Retina (tissue), 1 donor: ENCODE measurements at regions not wholly inside any gene's neighbourhood (a gene's known extent, or its start where the extent isn't known, plus 50 kb on each side); places are given as distances from the start of the nearest gene placed in this dataset.

Experiments used
- DNase-seq: peaks from one replicate; pipeline ENCODE4 v3.0.0-alpha.2; 2016

GRCh38 chr13:110773480-110773879, 60.0 kb downstream of the ING1 start:
- no peak for DNase-seq

GRCh38 chr13:110774051-110774450, 60.6 kb downstream of the ING1 start:
- no peak for DNase-seq

- DNase-seq: no peak
These were observed 61.0 kb downstream of the ING1 start for GRCh38 chr13:110774490-110774889.

DNA sequence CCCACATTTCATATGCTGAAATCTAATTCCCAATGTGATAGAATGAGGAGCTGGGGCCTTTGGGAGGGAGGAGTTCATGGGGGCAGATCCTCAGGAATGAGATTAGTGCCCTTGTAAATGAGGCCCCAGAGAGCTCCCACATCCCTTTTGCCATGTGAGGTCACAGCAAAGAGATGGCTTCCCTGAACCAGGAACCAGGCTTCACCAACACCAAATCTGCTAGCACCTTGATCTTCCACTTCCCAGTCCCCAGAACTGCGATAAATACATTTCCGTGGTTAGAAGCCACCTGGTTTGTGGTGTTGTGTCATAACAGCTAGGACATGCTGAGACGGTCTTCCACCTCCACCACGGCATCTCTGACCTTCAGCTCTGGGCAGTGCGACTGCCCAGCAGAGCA, 62.1 kb downstream of the ING1 start:
- no peak for DNase-seq

DNA sequence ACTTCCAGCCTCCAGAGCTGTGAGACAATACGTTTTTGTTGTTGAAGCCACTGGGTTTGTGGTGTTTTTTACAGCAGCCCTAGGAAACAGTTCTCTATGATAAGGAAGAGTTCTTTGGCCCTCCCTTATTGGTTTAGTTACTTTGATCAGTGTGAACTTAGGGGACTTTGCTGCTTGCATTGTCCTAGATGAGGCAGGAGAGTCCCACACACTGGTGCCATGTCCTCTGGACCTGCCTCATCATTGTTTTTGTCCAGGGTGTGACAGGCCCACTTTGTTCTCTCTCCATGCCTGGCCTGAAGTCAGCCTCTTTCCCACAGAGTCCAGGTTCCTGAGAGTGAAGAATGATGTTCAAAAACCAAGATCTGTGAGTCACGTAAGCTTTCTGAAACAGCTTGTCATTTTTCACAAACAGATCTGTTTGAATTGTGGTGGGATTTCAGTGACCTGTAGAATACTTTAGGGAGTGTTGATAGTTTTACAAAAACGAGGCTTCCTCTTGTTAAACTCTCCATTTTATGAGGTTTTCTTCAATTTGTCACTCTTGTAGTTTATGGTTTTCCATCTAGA, 63.8 kb downstream of the ING1 start:
- DNase-seq: no peak

DNA sequence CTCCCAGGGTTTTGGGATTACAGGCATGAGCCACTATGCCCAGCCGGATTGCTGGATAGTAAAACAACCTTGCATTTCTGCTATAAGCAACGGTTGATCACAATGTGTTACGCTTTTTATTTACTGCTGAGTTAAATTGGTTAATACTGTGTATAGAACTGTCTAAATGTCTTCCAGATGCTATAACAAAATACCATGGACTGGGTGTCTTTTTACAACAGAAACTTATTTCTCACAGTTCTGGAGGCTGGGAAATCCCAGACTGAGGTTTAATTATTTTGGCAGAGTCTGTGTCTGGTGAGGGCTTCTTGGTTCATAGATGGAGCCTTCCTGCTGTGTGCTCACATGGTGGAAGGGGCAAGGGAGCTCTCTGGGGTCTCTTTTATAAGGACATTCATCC, 65.5 kb downstream of the ING1 start:
- no peak for DNase-seq

DNA sequence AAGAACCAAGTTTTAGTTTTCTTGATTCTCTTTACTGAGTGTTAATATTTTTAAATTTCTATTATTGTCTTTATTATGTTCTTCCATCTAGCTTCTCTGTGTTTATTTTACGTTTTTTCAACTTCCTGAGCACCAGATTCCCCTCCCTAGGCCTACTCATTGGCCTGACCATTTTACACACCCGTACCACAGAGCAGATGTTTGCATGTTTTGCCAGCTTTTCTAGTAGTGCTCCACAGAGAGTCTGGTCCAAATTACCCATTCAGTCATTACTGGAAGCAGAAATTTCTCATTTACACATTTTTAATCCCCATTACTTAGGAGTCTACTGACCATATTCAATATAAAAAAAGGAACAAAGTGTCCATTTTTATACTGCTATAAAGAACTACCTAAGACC, 66.9 kb downstream of the ING1 start:
- DNase-seq: no peak

GRCh38 chr13:110782185-110782584, 68.7 kb downstream of the ING1 start:
- DNase-seq: no peak

GRCh38 chr13:110784704-110785103, 71.2 kb downstream of the ING1 start:
- no peak for DNase-seq

GRCh38 chr13:110788778-110789177, 75.3 kb downstream of the ING1 start:
- no peak for DNase-seq

DNA sequence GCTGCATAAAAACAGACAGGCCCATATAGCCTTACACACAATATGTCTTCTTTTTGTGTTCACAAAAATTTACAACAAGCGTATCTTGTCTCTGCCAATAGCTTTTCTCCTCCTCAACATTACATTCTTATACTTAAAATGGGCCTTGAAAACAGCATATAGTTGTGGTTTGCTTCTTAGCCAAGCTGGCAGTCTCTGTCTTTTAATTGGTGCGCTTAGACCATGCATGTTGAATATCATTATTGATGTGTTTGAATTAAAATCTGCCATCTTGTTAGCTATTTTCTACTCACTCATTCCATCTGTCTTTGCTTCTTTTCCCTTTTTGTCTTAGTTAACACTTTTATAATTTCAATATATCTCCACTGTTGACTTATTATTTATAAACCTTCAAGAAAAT, 76.4 kb downstream of the ING1 start:
- no peak for DNase-seq

GRCh38 chr13:110790371-110790770, 76.9 kb downstream of the ING1 start:
- no peak for DNase-seq

GRCh38 chr13:110794209-110794608, 80.7 kb downstream of the ING1 start:
- DNase-seq: no peak

DNA sequence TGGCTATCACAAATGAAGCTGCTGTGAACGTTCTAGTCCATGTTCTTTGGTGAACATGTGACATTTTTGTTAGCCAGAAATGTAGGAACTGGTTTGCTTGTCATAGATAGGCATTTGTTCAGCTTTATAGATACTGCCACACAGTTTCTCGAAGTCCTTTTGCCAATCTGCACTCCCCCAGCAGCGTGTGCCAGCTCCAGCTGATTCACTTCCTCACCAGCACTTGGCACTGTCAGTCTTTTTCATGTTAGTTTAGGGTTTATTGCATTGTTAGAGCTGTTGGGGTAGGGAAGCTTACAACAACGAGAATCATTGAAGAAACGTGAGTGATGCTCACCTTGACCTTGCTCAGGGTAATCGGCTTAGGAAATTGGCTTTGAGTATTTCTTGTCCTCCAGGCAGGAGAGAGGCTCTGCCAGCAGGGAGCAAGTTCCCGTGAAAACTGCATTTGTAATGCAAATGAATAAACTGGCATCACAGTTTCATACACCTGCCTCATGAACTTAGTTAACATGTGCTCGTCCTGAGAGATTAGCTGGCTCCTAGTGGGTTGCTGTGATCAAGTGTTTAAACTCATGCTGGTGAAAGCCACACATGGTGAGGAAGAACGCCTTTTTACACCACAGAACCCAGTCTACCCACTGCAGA, 83.9 kb downstream of the ING1 start:
- DNase-seq: no peak

GRCh38 chr13:110798081-110798994, 84.8 kb downstream of the ING1 start:
- DNase-seq: no peak

GRCh38 chr13:110799246-110800236, 86.0 kb downstream of the ING1 start:
- DNase-seq: no peak

GRCh38 chr13:110801044-110801443, 87.5 kb downstream of the ING1 start:
- DNase-seq: no peak

DNA sequence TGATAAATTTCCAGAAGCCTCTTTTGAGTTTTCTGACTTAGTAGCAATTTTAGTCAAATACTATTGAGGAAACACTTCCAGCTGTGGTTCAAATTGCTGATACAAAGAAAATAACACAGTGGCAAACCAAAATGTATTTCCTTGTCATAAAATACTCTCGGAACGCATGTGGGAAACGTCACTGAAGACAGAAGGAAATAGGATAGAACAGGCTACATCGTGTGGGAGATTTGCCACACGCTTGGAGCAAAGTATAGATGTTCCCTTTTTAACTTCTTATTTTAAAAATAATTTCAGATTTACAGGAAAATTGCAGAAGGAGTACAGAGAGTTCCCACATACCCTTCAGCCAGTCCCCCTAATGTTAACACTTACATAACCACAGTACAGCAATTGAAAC, 88.8 kb downstream of the ING1 start:
- DNase-seq: no peak

DNA sequence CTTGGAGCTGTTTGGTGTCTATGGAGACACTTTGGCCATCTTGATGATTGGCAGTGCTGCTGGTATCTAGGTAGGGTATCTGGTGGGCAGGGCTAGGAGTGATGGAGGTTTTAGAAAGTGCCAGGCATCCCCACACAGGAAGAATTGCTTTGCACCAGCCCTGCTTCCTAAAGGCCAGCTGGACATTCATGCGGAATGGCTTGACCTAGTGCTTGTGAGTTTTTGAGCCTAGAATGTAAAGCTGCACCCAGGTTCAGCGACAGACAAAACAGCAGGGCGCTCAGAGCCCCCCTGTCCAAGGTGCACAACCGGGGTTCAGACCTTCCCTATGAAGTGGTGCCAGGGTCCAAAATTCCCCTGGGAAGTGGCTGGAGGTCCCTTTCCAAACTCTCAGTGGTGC, 93.1 kb downstream of the ING1 start:
- no peak for DNase-seq

GRCh38 chr13:110807546-110807945, 94.0 kb downstream of the ING1 start:
- no peak for DNase-seq

DNA sequence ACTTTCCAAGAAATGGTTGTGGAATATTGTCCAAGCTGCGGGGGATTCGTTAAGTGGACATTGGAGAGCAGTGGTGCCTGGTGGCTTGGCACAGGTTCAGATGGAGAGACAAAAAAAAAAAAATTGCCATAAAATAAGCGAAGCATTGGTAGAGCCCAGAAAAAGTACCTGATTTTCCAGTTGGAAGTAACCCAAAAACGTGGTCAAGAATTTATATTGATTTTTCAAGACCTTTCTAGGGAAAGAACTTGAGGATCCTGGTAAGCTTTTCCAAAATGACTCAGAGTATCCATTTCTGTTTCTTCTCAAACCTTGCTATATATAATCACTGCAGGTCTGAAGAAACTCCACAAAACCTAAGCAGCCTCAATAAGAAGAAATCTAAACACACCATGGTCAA, 94.6 kb downstream of the ING1 start:
- DNase-seq: no peak

DNA sequence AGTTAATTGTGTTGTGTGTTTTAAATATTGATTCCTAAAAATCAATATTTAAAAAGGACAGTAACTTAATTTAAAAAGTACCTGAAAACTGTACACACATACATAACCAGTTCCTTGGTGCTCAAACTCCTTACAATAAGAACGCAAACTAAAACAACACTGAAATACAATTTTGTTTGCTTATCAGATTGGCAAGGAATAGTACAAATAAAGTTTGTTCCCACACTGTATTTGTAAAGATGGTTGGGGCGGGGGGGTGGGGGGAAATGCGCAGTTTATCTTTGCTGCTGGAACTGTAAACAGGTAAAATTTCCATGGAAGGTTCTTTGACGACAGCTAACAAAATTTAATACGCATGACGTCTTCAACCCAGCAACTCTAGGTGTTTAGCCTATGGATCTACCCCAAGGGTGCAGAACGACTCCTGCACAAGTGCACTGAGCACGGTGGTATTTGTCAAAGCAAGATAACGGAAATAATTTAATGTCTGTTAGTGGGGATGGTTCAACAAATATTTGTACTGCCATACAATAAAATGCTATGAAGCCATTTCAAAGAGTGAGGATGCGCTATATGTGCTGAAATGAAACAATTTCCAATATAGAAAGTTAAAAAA, 96.5 kb downstream of the ING1 start:
- DNase-seq: no peak
